GM12878 (cell line): ENCODE measurements at regions not wholly inside any gene's neighbourhood (a gene's known extent, or its start where the extent isn't known, plus 50 kb on each side); places are given as distances from the start of the nearest gene placed in this dataset.

Experiments used
- ATAC-seq: fragments of 200-7000 bp; cut with Tn5 transposase; 3 replicates; pipeline ENCODE4 v1.9.1; 2020; ENCODE audit warnings: mild to moderate bottlenecking, moderate library complexity
- BruUV-seq: library from RNA; stranded (reverse); fragments of 400-500 nt; replicated peaks from 2 replicates; lab custom pipeline; 2021; lab: Mats Ljungman, UMichigan
- CTCF ChIA-PET: fragments of 300-600 bp; sonication (Branson Sonifier 250); formaldehyde crosslinking; extraction: SDS; loops from one replicate; lab custom pipeline; 2021; ENCODE audit warnings: inconsistent platforms; lab: Yijun Ruan, JAX
- POLR2A ChIA-PET: fragments of 350-600 bp; formaldehyde crosslinking; extraction: SDS; loops from one replicate; lab custom pipeline; 2021; ENCODE audit warnings: inconsistent platforms; lab: Charles Lee
- RAD21 ChIA-PET: fragments of 300-600 bp; sonication (Branson Sonifier 250); formaldehyde crosslinking; loops from one replicate; lab custom pipeline; 2023; ENCODE audit warnings: antibody characterized with exemption; ENCODE audit not compliant: unreplicated experiment; lab: Charles Lee
- SMC1A ChIA-PET: fragments of 300-600 bp; sonication (Branson Sonifier 250); formaldehyde crosslinking; loops from one replicate; lab custom pipeline; 2023; ENCODE audit not compliant: unreplicated experiment, uncharacterized antibody; lab: Charles Lee
- DNase-seq: peaks from one replicate; pipeline ENCODE4 v3.0.0-alpha.2; 2011; ENCODE audit warnings: low read depth, low spot score
- FAIRE-seq: peaks from 3 replicates; lab custom pipeline; 2011; peaks lifted over from hg19 to GRCh38; lab: Jason Lieb, UNC
- H2AFZ ChIP-seq: 2 replicates; pipeline ENCODE4 v1.6.0; 2011; ENCODE audit warnings: low read depth, low read length, control low read depth; ENCODE audit not compliant: control insufficient read depth
- H3K27ac ChIP-seq: 2 replicates; pipeline ENCODE4 v1.5.1; 2011; ENCODE audit warnings: control low read depth; ENCODE audit not compliant: control insufficient read depth, insufficient read depth
- H3K27me3 ChIP-seq, 2 experiments: replicated peaks in 1 of 2; 2 replicates each; pipeline versions ENCODE4 v1.6.0 to v1.6.1; 2011; ENCODE audit warnings: low read length in 1 of 2; ENCODE audit not compliant: control insufficient read depth in 2 of 2, insufficient read depth in 2 of 2
- H3K36me3 ChIP-seq, 2 experiments: 2 replicates each; pipeline ENCODE4 v1.5.1; 2011; ENCODE audit warnings: low read length in 1 of 2; ENCODE audit not compliant: control insufficient read depth in 2 of 2, insufficient read depth in 2 of 2
- H3K4me1 ChIP-seq: 2 replicates; pipeline ENCODE4 v1.6.1; 2011; ENCODE audit warnings: mild to moderate bottlenecking, low read length, moderate library complexity, mixed read lengths; ENCODE audit not compliant: control insufficient read depth, insufficient read depth
- H3K4me2 ChIP-seq: 2 replicates; pipeline ENCODE4 v1.6.0; 2011; ENCODE audit warnings: control low read depth; ENCODE audit not compliant: control insufficient read depth, insufficient read depth
- H3K4me3 ChIP-seq: fragments of 200-600 bp; sonication (generic); 2 replicates; pipeline ENCODE4 v1.5.1; 2016
- H3K79me2 ChIP-seq: 2 replicates; pipeline ENCODE4 v1.6.0; 2011; ENCODE audit warnings: low read length; ENCODE audit not compliant: control insufficient read depth, insufficient read depth
- H3K9ac ChIP-seq: 2 replicates; pipeline ENCODE4 v1.8.0; 2011; ENCODE audit warnings: low read length, control low read depth, mixed read lengths; ENCODE audit not compliant: control insufficient read depth, insufficient read depth
- H3K9me3 ChIP-seq: replicated peaks from 3 replicates; pipeline ENCODE4 v1.5.1; 2011; ENCODE audit warnings: mild to moderate bottlenecking, low read length; ENCODE audit not compliant: control insufficient read depth, insufficient read depth
- H4K20me1 ChIP-seq: 2 replicates; pipeline ENCODE4 v1.6.0; 2011; ENCODE audit not compliant: control insufficient read depth, insufficient read depth
- FOXK2 ChIP-seq: fragments of 450-650 bp; IDR thresholded peaks from 2 replicates; pipeline ENCODE4 v1.6.1; 2017; ENCODE audit warnings: mild to moderate bottlenecking, moderate library complexity
- GATAD2B ChIP-seq: fragments of 450-650 bp; conservative IDR thresholded peaks from 2 replicates; pipeline ENCODE4 v1.6.1; 2017; ENCODE audit warnings: low read depth, mild to moderate bottlenecking, moderate library complexity
- KDM1A ChIP-seq: fragments of 200-600 bp; sonication (generic); IDR thresholded peaks from 2 replicates; pipeline ENCODE4 v1.6.1; 2016; ENCODE audit warnings: borderline replicate concordance
- LARP7 ChIP-seq: fragments of 450-650 bp; IDR thresholded peaks from 2 replicates; pipeline ENCODE4 v1.6.1; 2017; ENCODE audit warnings: mild to moderate bottlenecking
- MEF2B ChIP-seq: fragments of 450-650 bp; IDR thresholded peaks from 2 replicates; pipeline ENCODE4 v1.6.1; 2018; ENCODE audit warnings: mild to moderate bottlenecking, moderate library complexity; ENCODE audit not compliant: partially characterized antibody, poor library complexity, severe bottlenecking
- PKNOX1 ChIP-seq: fragments of 450-650 bp; IDR thresholded peaks from 2 replicates; pipeline ENCODE4 v1.6.1; 2016; ENCODE audit warnings: mild to moderate bottlenecking
- RBBP5 ChIP-seq: fragments of 200-600 bp; sonication (generic); conservative IDR thresholded peaks from 2 replicates; pipeline ENCODE4 v1.6.1; 2016
- SUPT20H ChIP-seq: IDR thresholded peaks from 2 replicates; pipeline ENCODE4 v1.6.1; 2011; ENCODE audit warnings: low read depth, mild to moderate bottlenecking, low read length, moderate library complexity, borderline replicate concordance; ENCODE audit not compliant: control insufficient read depth
- WRNIP1 ChIP-seq: IDR thresholded peaks from 2 replicates; pipeline ENCODE4 v1.6.1; 2011; ENCODE audit warnings: low read depth, low read length, improper control_type of control experiment, borderline replicate concordance
- ZBTB33 ChIP-seq: fragments of 450-650 bp; IDR thresholded peaks from 2 replicates; pipeline ENCODE4 v1.6.1; 2017; ENCODE audit warnings: mild to moderate bottlenecking
- ZBTB4 ChIP-seq: fragments of 450-650 bp; formaldehyde crosslinking; IDR thresholded peaks from 2 replicates; pipeline ENCODE4 v1.4.0; 2022; ENCODE audit warnings: mild to moderate bottlenecking, moderate library complexity
- ZNF217 ChIP-seq: fragments of 450-650 bp; IDR thresholded peaks from 2 replicates; pipeline ENCODE4 v1.6.1; 2017; ENCODE audit warnings: antibody characterized with exemption, mild to moderate bottlenecking
- ZNF622 ChIP-seq: fragments of 450-650 bp; IDR thresholded peaks from 2 replicates; pipeline ENCODE4 v1.6.1; 2017; ENCODE audit warnings: mild to moderate bottlenecking, inconsistent platforms
- ZNF687 ChIP-seq: fragments of 450-650 bp; IDR thresholded peaks from 2 replicates; pipeline ENCODE4 v1.6.1; 2017; ENCODE audit warnings: mild to moderate bottlenecking, moderate library complexity
- WGBS: methylation state at CpG from one replicate; pipeline ENCODE4 v1.1.6; 2016; ENCODE audit warnings: low lambda C conversion rate; ENCODE audit not compliant: insufficient replicate concordance, insufficient coverage; ENCODE audit errors: missing lambda C conversion rate; 5-methylcytosine and 5-hydroxymethylcytosine counted together
- in situ Hi-C: fragments of 300-500 bp; cut with MboI; formaldehyde crosslinking; loops from 9 replicates; pipeline ENCODE4 v1.14.3; 2018; ENCODE audit warnings: mixed read lengths
- intact Hi-C: fragments of 100-400 bp; cut with micrococcal nuclease; formaldehyde crosslinking; loops from one replicate; pipeline ENCODE4 v1.14.2; 2022; ENCODE audit not compliant: unreplicated experiment

- H3K4me1 ChIP-seq: no peaks in the 10 kb centered on the region
- no peak for FAIRE-seq
- no peak overlapping the region for H3K4me3 ChIP-seq
- TF ChIP-seq PKNOX1 (no peak), WRNIP1 (no peak), FOXK2 (no peak), KDM1A (no peak), ZNF217 (no peak), ZNF687 (no peak), GATAD2B (no peak), LARP7 (no peak), RBBP5 (no peak), MEF2B (no peak), ZBTB4 (CRISPR knock-in tag) (no peak), ZNF622 (no peak), SUPT20H (no peak), ZBTB33 (no peak)
- DNase-seq: no peak
- in situ Hi-C loops (no loop called here), intact Hi-C loops (no loop called here)
- no peaks in the 10 kb centered on the region for H4K20me1 ChIP-seq
- ChIA-PET SMC1A (no interaction called here), POLR2A (no interaction called here), RAD21 (no interaction called here), CTCF (no interaction called here)
- H2AFZ ChIP-seq: no peak overlapping the region
- H3K27ac ChIP-seq: no peak overlapping the region
- BruUV-seq: no TSS peak
- WGBS: 35% methylated on average over 9 of the region's 11 CpGs
- H3K4me2 ChIP-seq: no peak overlapping the region
- H3K9ac ChIP-seq: no peak overlapping the region
- no peak for ATAC-seq
- no peaks in the 10 kb centered on the region for H3K27me3 ChIP-seq
- H3K9me3 ChIP-seq: no peaks in the 10 kb centered on the region; the same call in 2 of the 3 replicates
- H3K36me3 ChIP-seq: no peaks in the 10 kb centered on the region
- no peaks in the 10 kb centered on the region for H3K79me2 ChIP-seq
These were observed 290.7 kb upstream of the SALL3 start for GRCh38 chr18:78688916-78689315.
